C4-2B (cell line): ENCODE measurements at regions not wholly inside any gene's neighbourhood (a gene's known extent, or its start where the extent isn't known, plus 50 kb on each side); places are given as distances from the start of the nearest gene placed in this dataset.

Source experiments
- CTCF ChIP-seq: fragments of 450-650 bp; conservative IDR thresholded peaks from 2 replicates; pipeline ENCODE4 v1.5.1; 2017; ENCODE audit warnings: mild to moderate bottlenecking
- ZFX ChIP-seq: fragments of 450-650 bp; IDR thresholded peaks from 2 replicates; pipeline ENCODE4 v1.6.1; 2017

GRCh38 chr5:42268630-42269029 is 154.6 kb upstream of the GHR start:
- TF ChIP-seq CTCF, result no peak
- no peak for TF ChIP-seq ZFX
